Astrocyte of the spinal cord (primary cell): ENCODE measurements at regions not wholly inside any gene's neighbourhood (a gene's known extent, or its start where the extent isn't known, plus 50 kb on each side); places are given as distances from the start of the nearest gene placed in this dataset.

Experiments
- DNase-seq: peaks from one replicate; pipeline ENCODE4 v3.0.0; 2011; ENCODE audit warnings: low read depth, low spot score
- H3K4me3 ChIP-seq: 2 replicates; pipeline ENCODE4 v1.5.1; 2011; ENCODE audit warnings: low read depth, mild to moderate bottlenecking, low read length, moderate library complexity
- CTCF ChIP-seq: IDR thresholded peaks from 2 replicates; pipeline ENCODE4 v1.5.1; 2012; ENCODE audit warnings: low read depth, mild to moderate bottlenecking, low read length, inconsistent platforms
- in situ Hi-C: cut with HindIII; loops from 2 replicates; pipeline ENCODE4 v1.10.0; 2017; ENCODE audit warnings: low sequenced_read_pairs

DNA sequence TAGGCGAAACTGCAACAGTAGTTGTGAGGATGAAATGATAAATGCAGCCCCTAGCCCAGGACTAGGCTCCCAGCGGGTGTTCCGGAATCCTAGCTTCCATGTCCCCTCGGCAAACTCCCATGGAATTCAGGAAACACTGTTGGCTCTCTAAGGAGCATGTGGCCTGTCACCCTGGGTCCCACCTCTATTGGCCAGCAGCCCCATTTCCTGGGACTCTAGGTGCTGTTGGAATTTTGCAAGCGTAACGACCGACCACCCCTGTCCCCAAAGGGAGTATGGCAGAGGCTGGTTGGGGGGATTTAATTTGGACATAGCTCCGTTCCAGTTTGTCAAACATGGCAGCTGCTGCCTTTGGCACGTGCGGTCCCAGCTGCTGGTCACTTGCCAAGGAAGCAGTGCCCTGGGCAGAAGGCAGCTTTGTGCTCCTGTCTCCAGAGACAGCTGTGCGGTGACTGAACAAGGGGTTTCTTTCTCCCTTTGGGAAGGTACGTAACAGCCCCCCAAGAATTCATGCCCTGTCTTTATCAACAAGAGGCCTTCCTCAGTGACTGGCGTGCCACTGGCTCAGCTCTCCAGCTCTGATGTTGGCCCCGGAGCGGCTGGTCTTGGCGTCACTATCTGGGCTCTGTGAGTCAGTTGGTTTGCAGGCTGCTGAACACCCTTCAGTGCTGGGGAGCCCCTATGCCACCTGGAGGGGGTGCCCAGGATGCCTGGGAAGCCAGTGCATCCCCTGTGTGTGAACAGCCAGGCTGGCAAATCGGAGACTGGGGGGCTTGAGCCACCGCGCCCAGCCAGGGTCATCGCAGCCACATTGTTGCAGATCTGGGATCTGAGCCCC, 235.2 kb upstream of the TNRC6C start:
- no peak for TF ChIP-seq CTCF
- in situ Hi-C loops = no loop called here
- no peak for DNase-seq
- no peak overlapping the region for H3K4me3 ChIP-seq

GRCh38 chr17:77723909-77724875, 234.3 kb upstream of the TNRC6C start:
- no peak overlapping the region for H3K4me3 ChIP-seq
- in situ Hi-C loops = no loop called here
- TF ChIP-seq CTCF = no peak
- no peak for DNase-seq

DNA sequence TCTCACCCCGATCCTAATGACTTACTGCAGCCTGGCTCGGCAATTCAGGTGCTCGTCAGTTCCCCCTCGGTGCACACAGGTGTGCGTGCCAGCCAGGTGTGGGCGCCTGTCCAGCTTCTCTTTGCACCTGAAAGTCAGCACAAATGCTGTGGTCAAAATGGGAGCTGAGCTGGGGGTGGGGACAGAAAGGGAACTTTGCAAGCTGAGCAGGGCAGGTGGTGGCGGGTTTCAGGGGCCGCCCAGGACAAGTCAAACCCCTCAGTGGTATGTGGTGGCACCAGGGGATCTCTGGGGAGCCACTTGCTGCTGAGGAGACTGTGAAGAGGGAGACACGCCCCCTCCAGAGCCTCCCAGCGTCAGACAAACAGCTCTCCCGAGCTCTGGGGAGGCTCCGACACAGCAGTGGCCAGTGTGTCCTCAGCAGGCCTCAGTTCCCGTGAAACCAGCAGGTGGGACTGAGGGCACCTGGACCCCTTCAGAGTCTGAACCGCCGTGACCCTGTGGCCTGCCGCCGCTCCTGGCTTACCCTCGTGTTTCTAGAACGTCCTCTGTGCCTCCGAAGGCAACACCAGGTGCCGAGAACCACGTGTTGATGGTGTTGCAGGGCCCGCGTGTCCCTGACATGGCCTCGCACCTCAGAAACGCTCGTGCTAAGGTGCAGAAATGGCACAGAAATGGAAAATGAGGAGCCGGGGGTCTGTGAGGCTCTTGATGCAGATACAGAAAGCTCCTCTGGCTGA, 233.5 kb upstream of the TNRC6C start:
- in situ Hi-C loops = no loop called here
- DNase-seq = no peak
- TF ChIP-seq CTCF = no peak
- H3K4me3 ChIP-seq = no peak overlapping the region

DNA sequence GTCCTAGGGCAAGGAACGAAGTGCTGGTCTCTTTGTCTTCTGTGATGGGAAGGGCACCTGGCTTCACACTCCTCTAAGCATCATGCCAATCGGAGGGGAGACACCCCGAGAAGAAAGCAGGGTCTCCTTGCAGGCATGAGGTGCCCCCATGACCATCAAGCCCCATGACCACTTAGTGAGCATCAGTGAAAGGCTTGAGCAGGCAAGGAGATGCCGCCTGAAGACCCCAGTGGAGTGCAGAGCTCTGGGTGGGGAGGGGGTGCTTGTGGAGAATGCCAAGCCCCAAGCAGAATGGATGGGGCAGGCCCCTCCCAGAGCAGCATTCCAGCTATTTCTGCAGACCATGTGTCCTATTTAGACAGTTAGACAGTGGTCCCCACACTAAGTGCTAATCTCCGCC, 232.7 kb upstream of the TNRC6C start:
- in situ Hi-C loops = no loop called here
- no peak for TF ChIP-seq CTCF
- no peak overlapping the region for H3K4me3 ChIP-seq
- no peak for DNase-seq

GRCh38 chr17:77726549-77727006, 231.9 kb upstream of the TNRC6C start:
- no peak for TF ChIP-seq CTCF
- in situ Hi-C loops = no loop called here
- no peak overlapping the region for H3K4me3 ChIP-seq
- no peak for DNase-seq

DNA sequence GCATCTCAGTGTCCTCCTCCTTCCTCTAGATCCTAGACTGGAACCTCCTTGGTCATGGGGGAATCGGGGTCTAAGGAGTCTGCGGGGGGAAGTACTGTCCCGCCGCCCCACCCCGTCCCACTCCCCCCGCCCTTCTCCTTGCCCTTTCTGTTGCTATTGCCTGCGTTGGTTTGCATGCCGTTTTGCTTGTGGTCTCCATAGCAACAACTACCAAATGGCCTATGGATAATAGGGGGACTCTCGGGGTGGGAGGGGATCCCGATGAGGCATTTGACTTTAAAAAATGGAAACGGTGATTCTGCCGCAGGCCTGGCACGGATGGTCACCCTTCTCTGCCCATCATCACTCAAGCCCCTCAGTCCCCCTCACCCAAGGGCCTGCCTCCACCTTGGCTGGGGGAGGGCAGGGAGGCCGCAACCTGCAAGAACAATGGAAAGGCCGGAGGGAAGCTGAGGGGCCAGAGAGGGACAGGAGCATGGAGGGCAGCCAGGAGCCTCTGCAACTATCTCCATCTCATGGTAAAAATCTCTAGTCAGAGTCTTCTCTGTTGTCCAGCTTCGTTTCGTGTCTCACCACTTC, 231.4 kb upstream of the TNRC6C start:
- no peak overlapping the region for H3K4me3 ChIP-seq
- in situ Hi-C loops = no loop called here
- DNase-seq = no peak
- no peak for TF ChIP-seq CTCF
